BJ (cell line): ENCODE measurements at regions not wholly inside any gene's neighbourhood (a gene's known extent, or its start where the extent isn't known, plus 50 kb on each side); places are given as distances from the start of the nearest gene placed in this dataset.

Experiments used
- CTCF ChIA-PET: fragments of 350-600 bp; formaldehyde crosslinking; extraction: SDS; loops from one replicate; lab custom pipeline; 2021; ENCODE audit warnings: antibody characterized with exemption, inconsistent platforms; lab: Yijun Ruan, JAX
- POLR2A ChIA-PET: fragments of 300-600 bp; sonication (Branson Sonifier 250); formaldehyde crosslinking; extraction: SDS; loops from one replicate; lab custom pipeline; 2021; ENCODE audit warnings: antibody characterized with exemption; lab: Charles Lee
- DNase-seq: peaks from one replicate; pipeline ENCODE4 v3.0.0-alpha.2; 2011; ENCODE audit warnings: low read depth
- H3K27me3 ChIP-seq: 2 replicates; pipeline ENCODE4 v1.6.0; 2011; ENCODE audit warnings: low read length; ENCODE audit not compliant: control insufficient read depth, insufficient read depth
- H3K36me3 ChIP-seq: 2 replicates; pipeline ENCODE4 v1.5.1; 2011; ENCODE audit warnings: low read length; ENCODE audit not compliant: control insufficient read depth, insufficient read depth
- H3K4me3 ChIP-seq: 2 replicates; pipeline ENCODE4 v1.5.1; 2011; ENCODE audit warnings: low read depth, mild to moderate bottlenecking, control low read depth, low read length
- TF ChIP-seq, protein P1 (sequence below): IDR thresholded peaks from 2 replicates; pipeline ENCODE4 v1.5.1; 2011; ENCODE audit warnings: low read depth, mild to moderate bottlenecking, control low read depth, inconsistent platforms, low read length, moderate library complexity; ENCODE audit not compliant: insufficient read depth

- DNase-seq: no peak
- H3K4me3 ChIP-seq: no peak overlapping the region
- H3K36me3 ChIP-seq: no peaks in the 10 kb centered on the region
- ChIA-PET POLR2A (no interaction called here), CTCF (interaction anchor here (0.9 to 1.5 kb wide), 4 partner anchors 36 to 452 kb away, joined by 3 to 11 read pairs (median 4); no protein-coding TSS in a partner anchor)
- peaks cover 12% of the 10 kb centered on the region for H3K27me3 ChIP-seq
- TF ChIP-seq, protein P1, sequence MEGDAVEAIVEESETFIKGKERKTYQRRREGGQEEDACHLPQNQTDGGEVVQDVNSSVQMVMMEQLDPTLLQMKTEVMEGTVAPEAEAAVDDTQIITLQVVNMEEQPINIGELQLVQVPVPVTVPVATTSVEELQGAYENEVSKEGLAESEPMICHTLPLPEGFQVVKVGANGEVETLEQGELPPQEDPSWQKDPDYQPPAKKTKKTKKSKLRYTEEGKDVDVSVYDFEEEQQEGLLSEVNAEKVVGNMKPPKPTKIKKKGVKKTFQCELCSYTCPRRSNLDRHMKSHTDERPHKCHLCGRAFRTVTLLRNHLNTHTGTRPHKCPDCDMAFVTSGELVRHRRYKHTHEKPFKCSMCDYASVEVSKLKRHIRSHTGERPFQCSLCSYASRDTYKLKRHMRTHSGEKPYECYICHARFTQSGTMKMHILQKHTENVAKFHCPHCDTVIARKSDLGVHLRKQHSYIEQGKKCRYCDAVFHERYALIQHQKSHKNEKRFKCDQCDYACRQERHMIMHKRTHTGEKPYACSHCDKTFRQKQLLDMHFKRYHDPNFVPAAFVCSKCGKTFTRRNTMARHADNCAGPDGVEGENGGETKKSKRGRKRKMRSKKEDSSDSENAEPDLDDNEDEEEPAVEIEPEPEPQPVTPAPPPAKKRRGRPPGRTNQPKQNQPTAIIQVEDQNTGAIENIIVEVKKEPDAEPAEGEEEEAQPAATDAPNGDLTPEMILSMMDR: no peak
Measured at GRCh38 chr21:45592208-45592619, 50.0 kb upstream of the SLC19A1 start.

DNA sequence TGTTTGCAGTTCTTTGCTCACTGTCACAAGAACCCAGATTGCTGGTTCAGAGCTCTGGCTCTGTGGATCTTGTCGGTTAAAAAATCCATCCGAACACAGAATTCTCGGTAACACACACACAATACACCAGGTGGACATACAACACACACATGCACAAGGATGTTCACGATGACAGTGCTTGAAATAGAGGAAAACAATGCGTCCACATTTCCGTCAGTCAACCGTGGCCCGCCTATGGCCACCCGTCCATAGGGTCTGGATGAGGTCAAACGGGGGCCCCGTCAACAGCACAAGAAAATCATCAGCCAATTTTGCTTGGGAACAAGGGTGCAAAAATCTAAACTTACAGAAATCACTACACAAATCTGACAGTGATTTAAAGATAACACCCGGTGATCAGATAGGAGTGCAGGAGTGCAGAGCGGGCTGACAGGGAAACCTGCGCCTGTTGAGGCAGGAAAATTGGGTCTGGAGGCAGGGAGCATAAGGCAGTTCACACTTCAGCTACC lies 50.4 kb upstream of the SLC19A1 start:
- no peak for DNase-seq
- peaks cover 12% of the 10 kb centered on the region for H3K27me3 ChIP-seq
- ChIA-PET CTCF (interaction anchor here (0.9 to 1.5 kb wide), 4 partner anchors 37 to 452 kb away, joined by 3 to 11 read pairs (median 4); no protein-coding TSS in a partner anchor), POLR2A (no interaction called here)
- H3K4me3 ChIP-seq: no peak overlapping the region
- TF ChIP-seq, protein P1: no peak
- H3K36me3 ChIP-seq: no peaks in the 10 kb centered on the region

GRCh38 chr21:45593162-45594022 lies 50.1 kb upstream of the PCBP3 start:
- no peak for DNase-seq
- peaks cover 9% of the 10 kb centered on the region for H3K27me3 ChIP-seq
- ChIA-PET CTCF (interaction anchor here (1.2 to 1.4 kb wide), 2 partner anchors 227 to 330 kb away, joined by 3 to 4 read pairs; no protein-coding TSS in a partner anchor), POLR2A (no interaction called here)
- no peaks in the 10 kb centered on the region for H3K36me3 ChIP-seq
- no peak overlapping the region for H3K4me3 ChIP-seq
- TF ChIP-seq, protein P1: no peak
